HFF-Myc (cell line): ENCODE measurements at regions not wholly inside any gene's neighbourhood (a gene's known extent, or its start where the extent isn't known, plus 50 kb on each side); places are given as distances from the start of the nearest gene placed in this dataset.

ENCODE experiments used
- DNase-seq: peaks from one replicate; pipeline ENCODE4 v3.0.0-alpha.2; 2011; ENCODE audit warnings: low read depth; ENCODE audit errors: extremely low read depth
- H3K4me3 ChIP-seq: replicated peaks from 2 replicates; pipeline ENCODE4 v1.5.1; 2011; ENCODE audit warnings: low read depth, mild to moderate bottlenecking, control low read depth, low read length
- CTCF ChIP-seq: IDR thresholded peaks from 2 replicates; pipeline ENCODE4 v1.5.1; 2012; ENCODE audit warnings: mild to moderate bottlenecking, low read depth, low read length, control low read depth; ENCODE audit errors: missing control alignments

GRCh38 chr4:138758876-138759553, 256.6 kb upstream of the NOCT start:
- DNase-seq, result no peak
- no peak for TF ChIP-seq CTCF
- H3K4me3 ChIP-seq, result no peak overlapping the region

- TF ChIP-seq CTCF, result no peak
- H3K4me3 ChIP-seq, result no peak overlapping the region
- DNase-seq, result no peak
Observed at GRCh38 chr4:138758196-138758595, 257.4 kb upstream of the NOCT start.

GRCh38 chr4:138757432-138757831, 258.1 kb upstream of the NOCT start:
- no peak overlapping the region for H3K4me3 ChIP-seq
- no peak for TF ChIP-seq CTCF
- DNase-seq, result no peak

GRCh38 chr4:138756519-138756918, 259.1 kb upstream of the NOCT start:
- DNase-seq, result no peak
- H3K4me3 ChIP-seq, result no peak overlapping the region
- TF ChIP-seq CTCF, result no peak

GRCh38 chr4:138751309-138751708, 264.3 kb upstream of the NOCT start:
- no peak for DNase-seq
- H3K4me3 ChIP-seq, result no peak overlapping the region
- no peak for TF ChIP-seq CTCF

GRCh38 chr4:138749303-138749702, 266.3 kb upstream of the NOCT start:
- no peak for DNase-seq
- no peak for TF ChIP-seq CTCF
- H3K4me3 ChIP-seq, result no peak overlapping the region
